MCF 10A (cell line): ENCODE measurements at regions not wholly inside any gene's neighbourhood (a gene's known extent, or its start where the extent isn't known, plus 50 kb on each side); places are given as distances from the start of the nearest gene placed in this dataset.
"Not testable (repeated sequence)": the region's sequence is repeated elsewhere in the genome, so short reads cannot be mapped to it uniquely, and the experiment has no call there.

Source experiments
- BruUV-seq: library from RNA; stranded (reverse); fragments of 400-500 nt; replicated peaks from 2 replicates; lab custom pipeline; 2021; lab: Mats Ljungman, UMichigan
- CTCF ChIA-PET: fragments of 300-600 bp; sonication (Branson Sonifier 250); formaldehyde crosslinking; extraction: SDS; loops from one replicate; lab custom pipeline; 2021; ENCODE audit warnings: antibody characterized with exemption, inconsistent platforms; lab: Yijun Ruan, JAX
- POLR2A ChIA-PET: fragments of 300-600, 350-650 bp; sonication (Branson Sonifier 250); formaldehyde crosslinking; extraction: SDS; loops from one replicate; lab custom pipeline; 2020; ENCODE audit warnings: antibody characterized with exemption, inconsistent platforms; lab: Yijun Ruan, JAX
- DNase-seq: peaks from one replicate; pipeline ENCODE4 v3.0.0-alpha.2; 2018; ENCODE audit not compliant: unreplicated experiment
- H3K27ac Mint-ChIP-seq: one replicate; pipeline ENCODE4 v1.8.0; 2022; ENCODE audit warnings: mild to moderate bottlenecking, low read depth, mixed read lengths; ENCODE audit not compliant: unreplicated experiment
- H3K27me3 Mint-ChIP-seq: one replicate; pipeline ENCODE4 v1.8.0; 2022; ENCODE audit warnings: mixed read lengths; ENCODE audit not compliant: insufficient read depth, unreplicated experiment
- H3K36me3 Mint-ChIP-seq: one replicate; pipeline ENCODE4 v1.8.0; 2022; ENCODE audit warnings: mild to moderate bottlenecking, moderate library complexity, mixed read lengths; ENCODE audit not compliant: insufficient read depth, unreplicated experiment
- H3K4me1 Mint-ChIP-seq: one replicate; pipeline ENCODE4 v1.8.0; 2022; ENCODE audit warnings: mixed read lengths; ENCODE audit not compliant: insufficient read depth, unreplicated experiment
- H3K4me3 Mint-ChIP-seq: one replicate; pipeline ENCODE4 v1.8.0; 2022; ENCODE audit warnings: mild to moderate bottlenecking, moderate library complexity, mixed read lengths; ENCODE audit not compliant: unreplicated experiment
- H3K9me3 Mint-ChIP-seq: one replicate; pipeline ENCODE4 v1.8.0; 2022; ENCODE audit warnings: mixed read lengths; ENCODE audit not compliant: unreplicated experiment
- intact Hi-C: fragments of 100-400 bp; cut with micrococcal nuclease; formaldehyde crosslinking; loops from 2 replicates; pipeline ENCODE4 v1.14.1; 2022
- TF ChIP-seq, protein P1 (sequence below): fragments of 200-600 bp; IDR thresholded peaks from one replicate; pipeline ENCODE4 v1.8.0; 2022; ENCODE audit warnings: antibody characterized with exemption, mild to moderate bottlenecking; ENCODE audit not compliant: unreplicated experiment

DNA sequence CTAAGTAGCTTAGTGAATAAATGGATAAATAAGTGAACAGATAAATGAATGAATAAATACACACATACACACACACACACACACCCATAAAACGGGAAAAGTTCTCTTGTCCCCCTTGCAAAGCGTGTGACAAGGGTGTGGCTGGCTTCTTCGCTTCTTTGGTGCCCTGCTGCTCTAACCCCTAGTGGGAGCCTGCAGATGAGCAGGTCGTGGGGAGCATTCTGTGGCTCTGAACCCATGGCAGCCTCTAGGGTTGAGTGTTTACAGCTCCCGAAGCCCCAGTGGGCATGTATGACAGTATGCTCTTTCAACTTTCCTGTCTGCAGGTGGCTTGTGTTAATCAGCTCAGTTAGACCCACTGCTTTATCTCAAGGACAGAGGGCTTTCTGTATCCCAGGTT, 582.3 kb downstream of the EDEM1 start:
- H3K4me3 Mint-ChIP-seq, result no peak overlapping the region
- ChIA-PET POLR2A (no interaction called here), CTCF (no interaction called here)
- no TSS peak for BruUV-seq
- no peaks in the 10 kb centered on the region for H3K9me3 Mint-ChIP-seq
- H3K4me1 Mint-ChIP-seq, result no peaks in the 10 kb centered on the region
- H3K27me3 Mint-ChIP-seq, result peaks cover 14% of the 10 kb centered on the region
- H3K36me3 Mint-ChIP-seq, result no peaks in the 10 kb centered on the region
- TF ChIP-seq, protein P1, sequence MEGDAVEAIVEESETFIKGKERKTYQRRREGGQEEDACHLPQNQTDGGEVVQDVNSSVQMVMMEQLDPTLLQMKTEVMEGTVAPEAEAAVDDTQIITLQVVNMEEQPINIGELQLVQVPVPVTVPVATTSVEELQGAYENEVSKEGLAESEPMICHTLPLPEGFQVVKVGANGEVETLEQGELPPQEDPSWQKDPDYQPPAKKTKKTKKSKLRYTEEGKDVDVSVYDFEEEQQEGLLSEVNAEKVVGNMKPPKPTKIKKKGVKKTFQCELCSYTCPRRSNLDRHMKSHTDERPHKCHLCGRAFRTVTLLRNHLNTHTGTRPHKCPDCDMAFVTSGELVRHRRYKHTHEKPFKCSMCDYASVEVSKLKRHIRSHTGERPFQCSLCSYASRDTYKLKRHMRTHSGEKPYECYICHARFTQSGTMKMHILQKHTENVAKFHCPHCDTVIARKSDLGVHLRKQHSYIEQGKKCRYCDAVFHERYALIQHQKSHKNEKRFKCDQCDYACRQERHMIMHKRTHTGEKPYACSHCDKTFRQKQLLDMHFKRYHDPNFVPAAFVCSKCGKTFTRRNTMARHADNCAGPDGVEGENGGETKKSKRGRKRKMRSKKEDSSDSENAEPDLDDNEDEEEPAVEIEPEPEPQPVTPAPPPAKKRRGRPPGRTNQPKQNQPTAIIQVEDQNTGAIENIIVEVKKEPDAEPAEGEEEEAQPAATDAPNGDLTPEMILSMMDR, result no peak
- intact Hi-C loops, result no loop called here
- H3K27ac Mint-ChIP-seq, result no peak overlapping the region
- DNase-seq, result no peak

DNA sequence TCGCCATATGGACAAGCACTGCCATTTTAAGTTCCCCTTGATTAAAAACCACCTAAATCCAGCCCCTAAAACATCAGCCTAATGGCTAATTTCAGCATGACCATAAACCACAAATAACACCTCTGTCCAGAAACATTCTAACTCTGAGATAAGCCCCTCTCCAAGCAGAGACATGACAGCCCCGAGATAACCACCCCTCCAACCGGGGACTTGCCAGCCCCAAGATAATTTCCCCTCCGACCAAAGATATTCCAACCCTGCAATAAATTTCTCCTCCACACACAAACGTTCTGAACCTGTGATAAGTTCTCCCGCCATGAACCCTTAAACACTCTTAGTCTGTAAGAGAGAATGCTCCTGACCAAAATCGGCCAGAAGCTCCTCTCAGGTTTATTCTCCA, 586.8 kb downstream of the EDEM1 start:
- POLR2A ChIA-PET, result interaction anchor here (0.6 kb wide), 1 partner anchor 313 kb away, joined by 3 read pairs; no protein-coding TSS in a partner anchor
- Mint-ChIP-seq H3K4me3 (no peak overlapping the region), H3K4me1 (no peaks in the 10 kb centered on the region), H3K27me3 (peaks cover 17% of the 10 kb centered on the region), H3K27ac (no peak overlapping the region), H3K36me3 (no peaks in the 10 kb centered on the region), H3K9me3 (no peaks in the 10 kb centered on the region)
- TF ChIP-seq, protein P1, result no peak
- intact Hi-C loops, result no loop called here
- CTCF ChIA-PET, result interaction anchor here (0.7 kb wide), 1 partner anchor 60 kb away, joined by 3 read pairs; no protein-coding TSS in a partner anchor
- no TSS peak for BruUV-seq
- no peak for DNase-seq

DNA sequence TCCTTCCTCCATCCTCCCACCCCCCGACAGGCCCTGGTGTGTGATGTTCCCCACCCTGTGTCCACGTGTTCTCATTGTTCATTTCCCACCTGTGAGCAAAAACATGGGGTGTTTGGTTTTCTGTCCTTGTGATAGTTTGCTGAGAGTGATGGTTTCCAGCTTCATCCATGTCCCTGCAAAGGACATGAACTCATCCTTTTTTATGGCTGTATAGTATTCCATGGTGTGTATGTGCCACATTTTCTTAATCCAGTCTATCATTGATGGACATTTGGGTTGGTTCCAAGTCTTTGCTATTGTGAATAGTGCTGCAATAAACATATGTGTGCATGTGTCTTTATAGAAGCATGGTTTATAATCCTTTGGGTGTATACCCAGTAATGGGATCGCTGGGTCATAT, 587.6 kb downstream of the EDEM1 start:
- POLR2A ChIA-PET, result interaction anchor here (0.6 kb wide), 1 partner anchor 314 kb away, joined by 3 read pairs; no protein-coding TSS in a partner anchor
- peaks cover 17% of the 10 kb centered on the region for H3K27me3 Mint-ChIP-seq
- not testable (repeated sequence) for H3K4me1 Mint-ChIP-seq

DNA sequence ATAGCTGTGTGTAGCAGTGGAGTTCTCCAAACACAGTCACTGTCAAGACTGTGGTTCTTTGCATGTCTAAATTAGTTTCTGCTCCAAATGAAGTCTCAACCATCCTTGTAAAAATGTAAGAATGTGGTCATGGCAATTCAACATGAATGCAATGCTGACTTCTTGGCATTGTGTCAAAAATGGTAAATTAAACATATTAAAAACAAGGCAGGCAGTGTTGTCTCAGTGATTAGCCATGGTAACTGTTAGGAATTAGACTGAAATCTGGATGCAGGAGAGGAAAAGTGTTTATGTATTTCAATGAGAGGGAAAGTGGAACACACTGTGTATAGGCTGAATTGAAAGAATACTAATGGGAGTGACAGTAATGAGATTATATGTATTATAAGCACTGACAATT, 597.2 kb downstream of the EDEM1 start:
- H3K27ac Mint-ChIP-seq, result no peak overlapping the region
- POLR2A ChIA-PET, result no interaction called here

More for the DNA sequence above, 587.6 kb downstream of the EDEM1 start:
- H3K36me3 Mint-ChIP-seq, intact Hi-C loops, H3K9me3 Mint-ChIP-seq, DNase-seq, H3K27ac Mint-ChIP-seq, H3K4me3 Mint-ChIP-seq, BruUV-seq: not testable (repeated sequence)
- CTCF ChIA-PET, result interaction anchor here (0.7 kb wide), 1 partner anchor 61 kb away, joined by 3 read pairs; no protein-coding TSS in a partner anchor

More for the DNA sequence above, 597.2 kb downstream of the EDEM1 start:
- CTCF ChIA-PET, result interaction anchor here (0.7 kb wide), 1 partner anchor 95 kb away, joined by 3 read pairs; no protein-coding TSS in a partner anchor
- Mint-ChIP-seq H3K4me1 (no peaks in the 10 kb centered on the region), H3K4me3 (no peak overlapping the region), H3K36me3 (no peaks in the 10 kb centered on the region), H3K9me3 (no peaks in the 10 kb centered on the region), H3K27me3 (no peaks in the 10 kb centered on the region)
- no TSS peak for BruUV-seq
- TF ChIP-seq, protein P1, result no peak
- intact Hi-C loops, result loop anchor here (5.0 kb wide), 3 partner anchors 357 to 1013 kb away; no protein-coding TSS in a partner anchor
- no peak for DNase-seq
